ENCODE measurements at regions not wholly inside any gene's neighbourhood (a gene's known extent, or its start where the extent isn't known, plus 50 kb on each side); places are given as distances from the start of the nearest gene placed in this dataset.
"Not testable (repeated sequence)": the region's sequence is repeated elsewhere in the genome, so short reads cannot be mapped to it uniquely, and the experiment has no call there.

DNA sequence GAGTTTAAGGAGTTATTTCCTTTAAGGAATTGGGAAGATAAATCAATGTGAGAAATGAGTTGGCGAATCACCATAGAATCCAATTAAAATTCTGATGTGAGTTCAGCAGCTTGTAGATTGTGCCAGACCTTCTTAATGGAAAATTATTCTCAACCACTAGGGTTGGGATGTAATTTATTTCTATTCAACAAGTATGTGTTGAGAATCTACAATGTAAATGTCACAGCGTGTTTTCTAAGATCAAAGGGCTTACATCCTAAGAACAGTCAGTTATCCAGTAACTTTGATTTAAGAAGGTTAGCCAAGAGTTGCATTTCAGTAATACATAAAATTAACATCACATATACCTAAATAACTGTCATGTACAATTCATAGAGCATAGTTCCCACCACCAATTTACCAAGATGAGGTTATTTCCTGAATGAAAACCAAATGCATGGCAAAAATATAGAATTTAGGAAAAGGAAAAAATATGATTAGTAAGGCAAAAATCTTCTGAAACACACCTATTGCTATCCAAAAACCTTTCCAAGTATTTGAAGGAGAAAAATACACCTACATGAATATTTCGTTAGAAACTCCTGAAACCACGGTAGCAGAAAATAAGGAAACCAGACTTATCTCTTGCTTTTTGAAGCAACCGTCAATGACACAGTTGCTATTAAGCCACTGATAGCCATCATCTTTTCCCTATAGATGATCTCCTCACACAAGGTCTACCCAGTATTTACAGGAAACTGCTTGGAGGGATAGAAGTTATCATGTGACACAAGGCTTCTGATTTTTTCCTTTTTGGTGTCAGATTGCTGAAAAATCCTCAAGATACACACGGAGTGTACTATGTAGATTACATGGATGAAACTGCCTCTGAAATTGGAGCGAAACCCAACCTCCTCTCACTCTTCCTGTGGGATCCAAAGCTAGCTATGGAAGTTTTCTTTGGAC, 259.4 kb upstream of the POGK start:
- H3K4me3 ChIP-seq (ENCODE audit: low read length), result no peak overlapping the region
- no peak for DNase-seq (ENCODE audit: low read depth, low spot score)

GRCh38 chr1:166588741-166589140, 250.5 kb upstream of the POGK start:
- no peak for DNase-seq (ENCODE audit: low read depth, low spot score)
- H3K4me3 ChIP-seq (ENCODE audit: low read length), result no peak overlapping the region

DNA sequence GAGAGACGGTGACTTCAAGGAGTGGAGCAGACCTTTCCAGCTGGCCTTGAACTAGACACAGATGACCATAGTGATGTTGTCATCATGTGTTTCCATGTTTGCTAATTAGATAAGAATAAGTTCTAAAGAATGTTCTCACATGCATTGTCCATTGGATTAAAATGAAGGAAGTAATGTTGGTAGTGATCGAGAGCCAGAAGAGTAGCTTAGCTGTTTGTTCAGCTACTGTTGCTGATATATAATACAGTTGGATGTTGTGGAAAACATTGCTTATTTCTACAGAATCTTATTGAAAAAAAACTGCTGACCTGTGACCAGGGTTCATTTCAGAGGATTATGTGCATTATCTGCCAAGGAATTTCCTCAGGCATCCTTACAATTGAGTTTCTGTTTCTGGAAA, 249.1 kb upstream of the POGK start:
- no peak for DNase-seq (ENCODE audit: low read depth, low spot score)
- no peak overlapping the region for H3K4me3 ChIP-seq (ENCODE audit: low read length)

DNA sequence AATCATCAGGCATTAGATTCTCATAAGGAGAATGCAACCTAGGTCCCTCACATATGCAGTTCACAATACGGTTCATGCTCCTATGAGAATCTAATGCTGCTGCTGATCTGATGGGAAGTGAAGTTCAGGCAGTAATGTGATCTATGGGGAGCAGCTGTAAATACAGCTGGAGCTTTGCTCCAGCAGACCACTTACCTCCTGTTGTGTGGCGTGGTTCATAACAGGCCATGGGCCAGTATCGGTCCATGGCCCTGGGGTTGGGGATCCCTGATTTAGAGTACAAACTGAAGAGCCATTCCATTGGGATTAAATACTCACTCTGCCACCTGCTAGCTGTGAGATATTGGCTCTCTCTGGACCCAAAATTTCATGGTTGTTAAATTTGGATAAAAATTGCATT, 244.6 kb upstream of the POGK start:
- H3K4me3 ChIP-seq (ENCODE audit: low read length), result no peak overlapping the region
- DNase-seq (ENCODE audit: low read depth, low spot score), result no peak

DNA sequence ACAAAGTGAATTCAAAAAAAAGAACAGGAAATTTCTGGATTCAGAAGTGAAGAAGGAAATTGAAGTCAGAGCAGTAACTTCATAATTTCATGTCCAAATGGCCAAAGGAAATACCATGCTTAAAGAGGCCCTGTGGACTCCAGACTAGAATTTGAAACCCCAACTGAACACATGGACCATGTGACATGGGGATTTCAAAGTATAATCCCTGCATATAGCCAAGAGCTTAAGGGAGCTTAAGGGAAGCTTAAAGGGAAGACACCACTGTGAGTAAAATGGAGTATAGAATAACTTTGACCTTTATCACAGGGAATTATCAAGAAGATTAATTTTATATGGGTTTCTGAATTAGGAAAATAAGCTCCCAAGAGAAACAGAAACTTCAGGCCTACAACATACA, 241.8 kb upstream of the POGK start:
- no peak for DNase-seq (ENCODE audit: low read depth, low spot score)
- no peak overlapping the region for H3K4me3 ChIP-seq (ENCODE audit: low read length)

DNA sequence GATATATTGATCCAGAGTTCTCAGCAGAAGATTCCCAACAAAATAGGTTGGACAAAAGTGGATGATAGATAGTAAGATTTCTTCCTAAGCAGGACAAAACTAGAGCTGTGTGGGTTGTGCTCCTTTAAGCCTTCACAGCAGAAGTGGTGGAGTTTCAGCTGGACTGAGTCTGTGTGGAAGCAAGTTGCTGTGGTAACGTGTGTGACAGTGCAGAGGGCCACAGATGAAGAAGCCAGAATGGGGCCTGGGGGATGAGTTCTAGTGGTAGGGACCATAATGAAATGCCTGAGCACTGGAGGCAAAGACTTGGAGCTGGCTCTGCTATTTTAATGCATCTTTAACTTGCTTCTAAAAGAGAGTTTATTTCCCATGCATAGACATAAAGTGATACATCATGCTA, 238.7 kb upstream of the POGK start:
- no peak overlapping the region for H3K4me3 ChIP-seq (ENCODE audit: low read length)

GRCh38 chr1:166601650-166602278, 237.5 kb upstream of the POGK start:
- no peak overlapping the region for H3K4me3 ChIP-seq (ENCODE audit: low read length)
- DNase-seq (ENCODE audit: low read depth, low spot score), result no peak

More for the DNA sequence above, 238.7 kb upstream of the POGK start:
- DNase-seq (ENCODE audit: low read depth, low spot score), result no peak

DNA sequence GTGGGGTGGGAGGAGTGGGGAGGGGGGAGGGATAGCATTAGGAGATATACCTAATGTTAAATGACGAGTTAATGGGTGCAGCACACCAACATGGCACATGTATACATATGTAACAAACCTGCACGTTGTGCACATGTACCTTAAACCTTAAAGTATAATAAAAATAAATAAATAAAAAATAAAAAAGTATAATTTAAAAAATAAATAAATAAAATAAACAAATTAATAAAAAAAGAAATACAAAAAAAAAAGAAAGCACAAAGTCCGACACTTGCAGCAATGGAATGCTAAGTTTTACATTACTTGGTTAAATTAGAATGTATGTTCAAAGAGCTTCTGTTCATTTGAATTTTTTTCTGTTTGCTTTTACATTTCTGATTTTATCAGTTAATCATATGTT, 236.5 kb upstream of the POGK start:
- DNase-seq (ENCODE audit: low read depth, low spot score), result not testable (repeated sequence)

DNA sequence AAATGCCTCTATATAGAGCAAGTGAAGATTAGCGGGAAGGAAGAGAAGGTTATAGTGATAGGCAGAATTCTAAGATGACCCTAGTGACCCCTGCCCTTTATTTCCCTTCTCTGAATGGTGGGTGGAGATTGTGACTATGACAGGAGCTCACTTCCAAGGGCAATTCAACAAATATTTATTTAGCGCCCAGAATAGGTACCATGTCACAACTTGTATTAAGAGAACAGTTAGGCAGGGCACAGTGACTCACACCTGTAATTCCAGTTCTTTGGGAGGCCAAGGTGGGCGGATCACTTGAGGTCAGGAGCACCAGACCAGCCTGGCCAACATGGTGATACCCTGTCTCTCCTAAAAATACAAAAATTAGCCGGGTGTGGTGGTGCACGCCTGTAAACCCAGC, 236.0 kb upstream of the POGK start:
- no peak for DNase-seq (ENCODE audit: low read depth, low spot score)

More for the DNA sequence above, 236.5 kb upstream of the POGK start:
- H3K4me3 ChIP-seq (ENCODE audit: low read length), result not testable (repeated sequence)

DNA sequence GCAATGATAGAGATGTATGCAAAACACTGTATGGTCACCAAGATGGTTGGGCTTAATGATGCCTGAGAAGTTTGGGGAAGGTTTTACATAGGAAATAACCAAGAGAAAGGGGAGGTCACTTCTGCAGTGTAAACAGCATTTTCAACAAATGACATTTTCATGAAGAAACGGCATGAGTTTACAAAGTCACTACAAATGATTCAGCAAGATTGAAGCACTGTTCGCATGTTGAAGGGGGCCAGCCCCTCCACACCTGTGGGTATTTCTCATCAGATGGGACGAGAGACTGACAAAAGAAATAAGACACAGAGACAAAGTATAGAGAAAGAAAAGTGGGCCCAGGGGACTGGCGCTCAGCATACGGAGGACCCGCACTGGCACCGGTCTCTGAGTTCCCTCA, 234.1 kb upstream of the POGK start:
- no peak overlapping the region for H3K4me3 ChIP-seq (ENCODE audit: low read length)

More for the DNA sequence above, 236.0 kb upstream of the POGK start:
- H3K4me3 ChIP-seq (ENCODE audit: low read length), result no peak overlapping the region

GRCh38 chr1:166612886-166613285, 226.4 kb upstream of the POGK start:
- DNase-seq (ENCODE audit: low read depth, low spot score), result no peak
- H3K4me3 ChIP-seq (ENCODE audit: low read length), result no peak overlapping the region

More for the DNA sequence above, 234.1 kb upstream of the POGK start:
- no peak for DNase-seq (ENCODE audit: low read depth, low spot score)

GRCh38 chr1:166616206-166616605, 223.1 kb upstream of the POGK start:
- DNase-seq (ENCODE audit: low read depth, low spot score), result no peak
- H3K4me3 ChIP-seq (ENCODE audit: low read length), result no peak overlapping the region

DNA sequence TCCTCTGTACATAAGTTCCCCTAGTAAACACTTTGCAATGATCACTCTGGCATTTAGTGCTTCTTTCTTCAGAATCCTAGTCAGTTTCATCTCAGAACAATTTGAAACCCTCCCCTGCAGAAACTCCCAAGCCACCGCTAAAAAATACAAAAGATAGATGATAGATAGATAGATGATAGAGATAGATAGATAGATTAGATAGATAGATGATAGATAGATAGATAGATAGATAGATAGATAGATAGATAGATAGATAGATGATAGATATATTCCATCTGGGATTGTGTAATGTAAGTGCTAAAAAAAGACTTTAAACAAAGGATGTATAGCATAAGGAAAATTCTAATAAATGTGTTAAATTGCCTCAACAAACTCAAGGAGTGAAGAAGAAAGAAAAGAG, 212.6 kb upstream of the POGK start:
- no peak for DNase-seq (ENCODE audit: low read depth, low spot score)
- H3K4me3 ChIP-seq (ENCODE audit: low read length), result no peak overlapping the region

DNA sequence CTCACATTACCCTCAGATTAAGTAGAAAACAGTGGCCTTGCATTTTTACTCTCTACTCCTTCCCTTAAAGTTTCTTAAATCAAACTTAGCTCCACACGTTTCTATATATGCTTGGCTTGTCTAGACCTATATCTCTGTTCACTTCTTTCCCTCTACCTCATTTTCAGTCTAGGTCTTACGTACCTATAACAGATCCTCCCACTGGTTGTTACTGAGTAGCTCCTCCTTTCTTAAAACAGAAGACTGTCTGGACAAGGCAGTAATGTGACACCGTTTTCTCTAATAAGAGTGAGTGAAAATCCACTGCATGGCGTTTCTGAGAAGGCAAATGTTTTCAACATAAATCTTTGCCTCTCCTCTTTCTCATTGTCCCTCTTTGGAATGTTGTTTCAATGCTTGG, 211.7 kb upstream of the POGK start:
- DNase-seq (ENCODE audit: low read depth, low spot score), result no peak
- H3K4me3 ChIP-seq (ENCODE audit: low read length), result no peak overlapping the region

DNA sequence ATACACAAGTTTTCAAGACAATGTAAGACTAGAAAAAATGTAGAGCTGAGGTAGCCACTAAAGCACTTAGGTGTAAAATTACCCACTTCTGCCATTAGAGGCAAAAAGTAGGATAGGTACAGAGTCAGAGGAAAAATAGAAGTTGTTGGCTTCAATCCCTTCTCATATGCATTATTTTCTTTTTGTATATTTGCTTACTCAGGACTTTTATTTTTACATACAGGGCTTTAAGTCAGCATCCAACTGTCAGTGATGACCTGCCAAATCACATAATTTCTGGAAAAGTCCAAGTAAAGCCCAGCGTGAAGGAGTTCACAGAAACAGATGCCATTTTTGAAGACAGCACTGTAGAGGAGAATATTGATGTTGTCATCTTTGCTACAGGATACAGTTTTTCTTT, 211.0 kb upstream of the POGK start:
- H3K4me3 ChIP-seq (ENCODE audit: low read length), result no peak overlapping the region
- DNase-seq (ENCODE audit: low read depth, low spot score), result no peak

GRCh38 chr1:166629946-166630345, 209.3 kb upstream of the POGK start:
- no peak for DNase-seq (ENCODE audit: low read depth, low spot score)
- no peak overlapping the region for H3K4me3 ChIP-seq (ENCODE audit: low read length)

DNA sequence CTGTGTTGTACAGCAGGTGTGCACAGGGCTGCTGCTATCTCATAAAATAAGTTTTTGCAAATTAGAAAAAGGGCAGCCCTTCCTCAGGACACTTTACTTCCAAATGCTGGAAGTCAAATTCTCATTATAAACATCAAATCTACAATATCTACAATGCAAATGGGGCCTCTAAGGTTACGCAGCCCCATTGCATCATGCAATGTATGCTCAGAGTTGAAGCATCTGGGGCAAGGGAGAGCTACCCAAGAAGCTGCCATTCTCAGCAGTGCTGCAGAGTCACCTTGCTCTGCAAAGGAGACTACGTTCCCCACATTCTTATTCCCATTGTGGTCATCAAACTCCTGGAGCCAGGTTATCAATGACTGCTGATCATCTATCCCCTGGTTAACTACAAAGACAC, 208.9 kb upstream of the POGK start:
- no peak overlapping the region for H3K4me3 ChIP-seq (ENCODE audit: low read length)
- no peak for DNase-seq (ENCODE audit: low read depth, low spot score)

DNA sequence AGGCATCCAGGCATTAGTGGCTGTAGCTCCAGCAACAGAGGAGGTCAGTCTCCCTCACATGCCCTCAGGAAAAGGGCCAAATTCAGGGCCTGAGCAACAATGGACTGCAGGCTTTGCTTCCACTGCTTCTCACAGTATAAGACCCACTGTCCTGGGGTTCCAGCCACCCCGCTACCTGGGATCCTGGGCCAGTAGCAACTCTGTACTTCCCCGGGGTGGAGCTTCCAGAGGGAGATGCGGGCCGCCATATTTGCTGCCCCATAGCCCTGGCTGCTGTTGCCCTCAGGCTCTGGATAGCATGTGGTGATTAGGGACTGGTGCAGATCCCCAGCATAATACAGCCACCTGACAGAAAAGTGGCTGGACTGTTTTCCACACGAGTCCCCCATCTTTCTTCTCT, 201.1 kb upstream of the POGK start:
- no peak overlapping the region for H3K4me3 ChIP-seq (ENCODE audit: low read length)
- DNase-seq (ENCODE audit: low read depth, low spot score), result no peak

GRCh38 chr1:166657228-166657627, 182.0 kb upstream of the POGK start:
- H3K4me3 ChIP-seq (ENCODE audit: low read length); DNase-seq (ENCODE audit: low read depth, low spot score): not testable (repeated sequence)

DNA sequence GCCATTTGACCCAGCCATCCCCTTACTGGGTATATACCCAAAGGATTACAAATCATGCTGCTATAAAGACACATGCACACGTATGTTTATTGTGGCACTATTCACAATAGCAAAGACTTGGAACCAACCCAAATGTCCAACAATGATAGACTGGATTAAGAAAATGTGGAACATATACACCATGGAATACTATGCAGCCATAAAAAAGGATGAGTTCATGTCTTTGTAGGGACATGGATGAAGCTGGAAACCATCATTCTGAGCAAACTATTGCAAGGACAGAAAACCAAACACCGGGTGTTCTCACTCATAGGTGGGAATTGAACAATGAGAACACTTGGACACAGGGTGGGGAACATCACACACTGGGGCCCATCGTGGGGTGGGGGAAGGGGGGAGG, 172.5 kb upstream of the POGK start:
- DNase-seq (ENCODE audit: low read depth, low spot score); H3K4me3 ChIP-seq (ENCODE audit: low read length): not testable (repeated sequence)

DNA sequence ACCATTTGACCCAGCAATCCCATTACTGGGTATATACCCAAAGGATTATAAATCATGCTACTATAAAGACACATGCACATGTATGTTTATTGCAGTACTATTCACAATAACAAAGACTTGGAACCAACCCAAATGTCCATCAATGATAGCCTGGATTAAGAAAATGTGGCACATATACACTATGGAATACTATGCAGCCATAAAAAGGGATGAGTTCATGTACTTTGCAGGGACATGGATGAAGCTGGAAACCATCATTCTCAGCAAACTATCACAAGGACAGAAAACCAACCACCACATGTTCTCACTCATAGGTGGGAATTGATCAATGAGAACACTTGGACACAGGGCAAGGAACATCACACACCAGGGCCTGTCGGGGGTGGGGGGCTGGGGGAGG, 171.7 kb upstream of the POGK start:
- DNase-seq (ENCODE audit: low read depth, low spot score); H3K4me3 ChIP-seq (ENCODE audit: low read length): not testable (repeated sequence)

Data from Jurkat, Clone E6-1 (cell line).